Tibial artery (tissue), 4 donors: ENCODE measurements at regions not wholly inside any gene's neighbourhood (a gene's known extent, or its start where the extent isn't known, plus 50 kb on each side); places are given as distances from the start of the nearest gene placed in this dataset.

ENCODE experiments used
- DNase-seq, 2 donors: peaks; one replicate each; pipeline ENCODE4 v3.0.0-alpha.2; 2019
- H3K27ac ChIP-seq, 2 donors: fragments of 200-600 bp; sonication (generic) in 1 of 2; 1 replicate in 1 of 2; 2 replicates in 1 of 2; pipeline ENCODE4 v1.5.1; 2018 to 2019; ENCODE audit warnings: mild to moderate bottlenecking in 1 of 2
- H3K27me3 ChIP-seq, 2 donors: fragments of 200-600 bp; sonication (generic) in 1 of 2; one replicate each; pipeline versions ENCODE4 v1.5.1 to v1.6.0; 2016 to 2019
- H3K36me3 ChIP-seq, 3 donors: fragments of 200-600 bp; sonication (generic) in 2 of 3; one replicate each; pipeline ENCODE4 v1.5.1; 2016 to 2019; ENCODE audit warnings: mild to moderate bottlenecking in 2 of 3
- H3K4me1 ChIP-seq, 4 donors: fragments of 200-600 bp; sonication (generic) in 2 of 4; 1 replicate in 3 of 4; 2 replicates in 1 of 4; pipeline ENCODE4 v1.5.1; 2016 to 2019
- H3K4me3 ChIP-seq, 2 donors: fragments of 200-600 bp; sonication (generic) in 1 of 2; 1 replicate in 1 of 2; 2 replicates in 1 of 2; pipeline ENCODE4 v1.5.1; 2018 to 2019; ENCODE audit warnings: mild to moderate bottlenecking in 2 of 2
- H3K9me3 ChIP-seq, 3 donors: fragments of 200-600 bp; sonication (generic) in 1 of 3; one replicate each; pipeline ENCODE4 v1.5.1; 2016 to 2019
- intact Hi-C: fragments of 100-400 bp; cut with DNase I; formaldehyde crosslinking; loops from one replicate; pipeline ENCODE4 v1.15.0; 2023; ENCODE audit warnings: low total_unique reads
- TF ChIP-seq, protein P1 (sequence below), 2 experiments: fragments of 200-600 bp in 1 of 2; fragments of 450-650 bp in 1 of 2; IDR thresholded peaks; one replicate each; pipeline ENCODE4 v1.5.1; 2017 to 2019; ENCODE audit warnings: antibody characterized with exemption in 2 of 2, mild to moderate bottlenecking in 1 of 2, moderate library complexity in 1 of 2

DNA sequence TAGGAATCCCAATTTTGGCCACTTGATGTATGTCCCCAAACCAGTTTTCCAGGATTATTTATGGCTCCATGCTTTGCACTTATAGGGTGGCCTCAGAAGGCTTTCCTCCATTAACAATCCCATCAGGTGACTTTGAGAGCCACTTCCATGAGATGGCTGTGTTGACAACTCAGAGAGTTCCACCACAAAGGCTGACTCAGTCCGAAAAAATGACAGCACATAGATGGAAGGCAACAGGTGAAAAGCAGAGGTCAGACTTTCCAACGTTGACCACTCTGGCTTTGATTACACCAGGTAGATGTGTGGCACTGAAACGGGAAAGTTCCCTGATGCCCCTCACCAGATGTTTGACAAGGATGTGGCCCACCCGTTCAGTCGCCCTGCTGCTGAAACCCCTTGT, 431.4 kb upstream of the TNP1 start:
- Histone ChIP-seq H3K4me3 (no peak overlapping the region), H3K9me3 (no peaks in the 10 kb centered on the region), H3K27ac (no peak overlapping the region), H3K4me1 (no peaks in the 10 kb centered on the region), H3K27me3 (no peaks in the 10 kb centered on the region), H3K36me3 (no peaks in the 10 kb centered on the region)
- TF ChIP-seq, protein P1, sequence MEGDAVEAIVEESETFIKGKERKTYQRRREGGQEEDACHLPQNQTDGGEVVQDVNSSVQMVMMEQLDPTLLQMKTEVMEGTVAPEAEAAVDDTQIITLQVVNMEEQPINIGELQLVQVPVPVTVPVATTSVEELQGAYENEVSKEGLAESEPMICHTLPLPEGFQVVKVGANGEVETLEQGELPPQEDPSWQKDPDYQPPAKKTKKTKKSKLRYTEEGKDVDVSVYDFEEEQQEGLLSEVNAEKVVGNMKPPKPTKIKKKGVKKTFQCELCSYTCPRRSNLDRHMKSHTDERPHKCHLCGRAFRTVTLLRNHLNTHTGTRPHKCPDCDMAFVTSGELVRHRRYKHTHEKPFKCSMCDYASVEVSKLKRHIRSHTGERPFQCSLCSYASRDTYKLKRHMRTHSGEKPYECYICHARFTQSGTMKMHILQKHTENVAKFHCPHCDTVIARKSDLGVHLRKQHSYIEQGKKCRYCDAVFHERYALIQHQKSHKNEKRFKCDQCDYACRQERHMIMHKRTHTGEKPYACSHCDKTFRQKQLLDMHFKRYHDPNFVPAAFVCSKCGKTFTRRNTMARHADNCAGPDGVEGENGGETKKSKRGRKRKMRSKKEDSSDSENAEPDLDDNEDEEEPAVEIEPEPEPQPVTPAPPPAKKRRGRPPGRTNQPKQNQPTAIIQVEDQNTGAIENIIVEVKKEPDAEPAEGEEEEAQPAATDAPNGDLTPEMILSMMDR (IDR thresholded peaks at IDR 0.05), result no peak
- intact Hi-C loops, result no loop called here
- no peak for DNase-seq

DNA sequence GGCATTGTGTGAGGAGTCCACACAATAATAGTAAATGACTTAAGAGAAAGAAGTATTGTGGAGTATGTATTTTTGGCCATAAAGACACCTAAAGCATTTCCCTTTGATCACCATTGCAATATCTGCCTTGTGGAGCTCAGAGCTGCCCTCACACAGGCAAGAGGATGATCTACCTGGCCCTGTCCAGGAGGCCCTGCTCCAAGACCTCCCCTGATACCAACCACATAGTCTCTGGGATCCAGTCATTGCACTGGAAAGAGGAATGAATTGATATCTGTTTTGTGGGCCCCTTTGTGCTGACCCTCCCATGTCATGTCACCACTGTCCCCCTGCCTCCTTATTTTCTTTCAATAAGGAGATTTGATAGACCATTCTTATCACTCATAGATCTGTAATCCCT, 430.6 kb upstream of the TNP1 start:
- Histone ChIP-seq H3K27ac (no peak overlapping the region), H3K9me3 (no peaks in the 10 kb centered on the region)
- intact Hi-C loops, result no loop called here

DNA sequence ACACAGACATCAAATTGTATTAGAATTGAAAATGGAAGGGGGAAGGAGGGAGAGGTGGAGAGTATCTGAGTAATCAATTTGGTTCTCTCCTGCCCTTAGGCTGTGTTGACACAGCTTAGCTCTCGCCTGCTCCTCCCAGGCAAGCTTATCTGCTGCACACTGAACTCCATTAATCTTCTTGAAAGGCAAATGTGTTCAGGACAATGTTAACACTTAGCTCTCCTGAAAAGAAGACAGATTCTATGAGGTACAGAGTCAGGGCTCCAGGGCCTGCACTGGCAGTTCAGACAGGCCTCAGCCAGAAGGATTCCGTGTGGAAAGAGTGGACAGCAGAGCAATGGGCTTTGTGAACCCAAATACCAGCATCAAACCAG, 430.0 kb upstream of the TNP1 start:
- DNase-seq, result no peak
- H3K4me1 ChIP-seq, result peaks cover 0 to 8% (median 0%) of the 10 kb centered on the region in 4 donors

More for the DNA sequence above, 430.6 kb upstream of the TNP1 start:
- Histone ChIP-seq H3K4me3 (no peak overlapping the region), H3K4me1 (peaks cover 0 to 4% (median 0%) of the 10 kb centered on the region in 4 donors), H3K27me3 (no peaks in the 10 kb centered on the region), H3K36me3 (no peaks in the 10 kb centered on the region)
- DNase-seq, result no peak
- TF ChIP-seq, protein P1 (IDR thresholded peaks at IDR 0.05), result no peak

DNA sequence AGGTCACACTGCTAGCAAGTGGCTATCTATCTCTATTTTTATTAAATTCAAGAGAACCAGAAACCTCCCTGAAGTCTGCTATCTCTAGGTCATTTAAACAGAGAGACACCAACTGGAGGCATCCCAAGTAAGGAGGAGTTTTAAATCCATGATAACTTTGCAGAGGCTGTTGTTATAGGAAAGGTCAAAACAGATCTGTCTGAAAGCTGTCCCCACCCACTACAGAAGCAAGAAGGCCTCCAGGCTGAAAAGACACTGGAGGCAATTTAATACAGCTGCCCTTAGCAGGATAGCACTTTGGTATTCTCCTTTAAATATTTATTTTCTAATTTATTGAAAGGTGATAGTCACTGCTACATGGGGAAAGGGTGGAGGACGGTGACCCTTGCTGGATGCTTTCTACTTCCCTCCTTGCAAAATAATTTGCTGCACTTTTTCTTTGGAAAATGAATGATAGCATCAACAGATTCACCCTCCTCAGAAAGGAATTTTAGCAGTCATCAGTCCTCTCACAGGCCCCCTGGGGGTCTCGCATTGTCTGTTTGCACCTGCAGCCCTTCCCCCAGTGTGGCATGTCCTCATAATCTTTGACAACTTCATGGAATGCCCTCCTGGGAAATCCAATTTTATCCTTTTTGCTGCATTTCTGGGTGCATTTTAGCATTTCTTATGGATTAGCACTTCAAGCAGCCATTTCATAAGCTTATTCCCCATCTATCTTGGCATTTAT, 429.5 kb upstream of the TNP1 start:
- H3K27ac ChIP-seq, result no peak overlapping the region

More for the DNA sequence above, 430.0 kb upstream of the TNP1 start:
- intact Hi-C loops, result no loop called here
- H3K27ac ChIP-seq, result no peak overlapping the region
- H3K4me3 ChIP-seq, result no peak overlapping the region
- H3K36me3 ChIP-seq, result no peaks in the 10 kb centered on the region
- H3K9me3 ChIP-seq, result no peaks in the 10 kb centered on the region
- TF ChIP-seq, protein P1 (IDR thresholded peaks at IDR 0.05), result no peak
- no peaks in the 10 kb centered on the region for H3K27me3 ChIP-seq

DNA sequence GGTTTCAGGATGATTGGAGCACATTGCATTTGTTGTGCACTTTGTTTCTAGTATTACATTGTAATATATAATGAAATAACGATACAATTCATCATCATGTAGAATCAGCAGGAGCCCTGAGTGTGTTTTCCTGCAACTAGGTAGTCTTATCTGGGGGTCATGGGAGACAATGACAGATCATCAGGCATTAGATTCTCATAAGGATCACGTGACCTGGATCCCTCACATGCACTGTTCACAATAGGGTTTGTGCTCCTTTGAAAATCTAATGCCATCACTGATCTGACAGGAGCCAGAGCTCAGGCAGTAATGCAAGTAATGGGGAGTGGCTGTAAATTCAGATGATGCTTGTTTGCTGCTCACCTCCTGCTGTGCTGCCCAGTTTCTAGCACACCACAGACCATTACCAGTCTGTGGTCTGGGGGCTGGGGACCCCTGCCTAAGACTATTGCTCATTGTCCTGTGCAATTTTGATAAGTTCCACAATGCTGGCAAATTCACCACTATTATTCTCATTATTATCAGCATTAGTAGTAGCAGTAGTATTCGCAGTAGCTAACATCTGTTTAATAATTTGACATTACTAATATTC, 428.7 kb upstream of the TNP1 start:
- DNase-seq, result no peak
- H3K27ac ChIP-seq, result no peak overlapping the region
- H3K36me3 ChIP-seq, result no peaks in the 10 kb centered on the region
- no peak overlapping the region for H3K4me3 ChIP-seq
- no peaks in the 10 kb centered on the region for H3K27me3 ChIP-seq
- H3K4me1 ChIP-seq, result peaks cover 0 to 8% (median 0%) of the 10 kb centered on the region in 4 donors
- TF ChIP-seq, protein P1 (IDR thresholded peaks at IDR 0.05), result no peak
- intact Hi-C loops, result no loop called here
- no peaks in the 10 kb centered on the region for H3K9me3 ChIP-seq

More for the DNA sequence above, 429.5 kb upstream of the TNP1 start:
- no peaks in the 10 kb centered on the region for H3K27me3 ChIP-seq
- TF ChIP-seq, protein P1 (IDR thresholded peaks at IDR 0.05), result no peak
- intact Hi-C loops, result no loop called here
- DNase-seq, result no peak
- H3K4me1 ChIP-seq, result peaks cover 0 to 8% (median 0%) of the 10 kb centered on the region in 4 donors
- H3K9me3 ChIP-seq, result no peaks in the 10 kb centered on the region
- H3K4me3 ChIP-seq, result no peak overlapping the region
- H3K36me3 ChIP-seq, result no peaks in the 10 kb centered on the region
